GM21526 (cell line): ENCODE measurements at regions not wholly inside any gene's neighbourhood (a gene's known extent, or its start where the extent isn't known, plus 50 kb on each side); places are given as distances from the start of the nearest gene placed in this dataset.

Experiments used
- ATAC-seq: cut with Tn5 transposase; IDR thresholded peaks from one replicate; pipeline ENCODE4 v1.9.1; 2021; ENCODE audit warnings: moderate library complexity; ENCODE audit not compliant: unreplicated experiment, low FRiP score

GRCh38 chr16:5415123-5415522, 317.5 kb upstream of the EEF2KMT start:
- no peak for ATAC-seq

DNA sequence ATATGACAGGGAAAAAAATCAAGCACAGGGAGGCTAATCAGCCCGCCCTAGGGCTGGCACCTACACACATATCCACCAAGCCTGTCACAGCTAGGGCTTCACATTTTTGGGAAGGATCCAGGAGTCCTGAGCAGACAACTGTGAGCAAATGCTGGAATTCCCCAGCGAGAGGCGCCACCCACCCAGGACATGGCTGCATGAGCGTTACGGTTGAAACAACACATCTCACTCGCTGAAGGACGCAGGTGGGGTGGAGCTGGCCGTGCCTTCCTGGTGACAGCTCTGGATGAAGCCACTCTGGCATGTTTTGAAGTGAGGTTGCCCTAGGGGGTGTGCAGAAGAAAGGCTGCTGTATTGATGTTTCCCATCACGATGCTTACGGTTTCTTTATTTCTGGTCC, 315.1 kb upstream of the EEF2KMT start:
- no peak for ATAC-seq

DNA sequence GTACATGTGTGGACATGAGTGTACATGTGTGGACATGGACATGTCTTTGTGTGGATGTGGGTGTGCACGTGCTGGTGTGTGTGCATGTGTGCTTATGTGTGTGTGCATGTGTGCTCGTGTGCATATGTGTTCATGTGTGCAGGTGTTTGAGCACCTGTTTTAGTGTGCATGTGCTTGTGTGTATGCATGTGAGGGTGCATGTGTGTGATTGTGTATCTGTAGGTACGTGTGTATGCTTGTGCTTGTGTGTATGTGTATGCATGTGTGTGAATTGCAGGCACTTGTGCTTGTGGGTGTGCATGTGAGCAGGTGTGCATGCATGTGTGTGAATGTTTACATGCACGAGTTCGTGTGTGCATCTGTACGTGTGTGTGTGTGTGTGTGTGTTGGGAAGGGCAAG, 300.6 kb upstream of the EEF2KMT start:
- no peak for ATAC-seq

GRCh38 chr16:5396880-5397279, 299.3 kb upstream of the EEF2KMT start:
- no peak for ATAC-seq

GRCh38 chr16:5393070-5393469, 295.5 kb upstream of the EEF2KMT start:
- ATAC-seq = no peak

- ATAC-seq = no peak
Observed at GRCh38 chr16:5386989-5387388, 289.4 kb upstream of the EEF2KMT start.

GRCh38 chr16:5385811-5386210, 288.2 kb upstream of the EEF2KMT start:
- ATAC-seq = no peak

DNA sequence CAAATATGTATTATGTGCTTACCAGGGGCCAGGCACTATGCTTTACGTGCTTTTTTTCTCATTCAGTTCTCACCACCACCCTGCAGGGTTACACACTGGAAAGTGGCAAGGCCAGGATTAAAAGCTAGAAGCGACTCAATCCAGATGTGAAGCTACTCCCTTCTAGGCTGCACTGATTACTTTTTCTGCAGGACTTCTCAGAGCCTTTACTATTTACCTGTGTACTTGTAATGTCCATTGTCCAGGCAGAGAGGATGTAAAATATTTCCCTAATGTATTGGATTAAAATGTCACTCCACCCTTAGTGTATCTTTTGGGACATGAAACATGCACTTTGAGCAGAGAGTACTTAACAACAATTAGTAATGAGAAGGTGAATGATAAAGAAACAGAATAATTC, 287.5 kb upstream of the EEF2KMT start:
- ATAC-seq = no peak

- ATAC-seq = no peak
Observed at GRCh38 chr16:5383737-5384136, 286.1 kb upstream of the EEF2KMT start.

DNA sequence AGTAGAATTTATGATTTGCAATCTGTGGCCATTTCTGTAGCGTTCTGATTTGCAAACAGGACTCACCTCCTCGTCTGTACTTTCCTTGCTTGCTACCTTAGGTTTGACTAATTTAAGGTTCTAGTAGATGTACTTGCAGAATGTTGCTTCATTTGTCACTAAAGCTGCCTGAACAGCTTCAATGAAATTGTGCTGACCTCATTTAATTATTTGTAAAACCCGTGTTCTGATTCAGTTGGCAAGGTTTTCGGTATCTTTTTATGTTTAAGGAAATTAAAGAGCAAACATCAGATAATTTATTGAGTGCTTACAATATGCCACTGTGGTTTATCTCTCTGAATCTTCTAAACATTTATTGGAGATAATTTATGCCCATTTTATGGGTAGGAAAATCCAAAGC, 284.9 kb upstream of the EEF2KMT start:
- ATAC-seq = no peak

- no peak for ATAC-seq
Observed at GRCh38 chr16:5381481-5381880, 283.9 kb upstream of the EEF2KMT start.

GRCh38 chr16:5379954-5380353, 282.4 kb upstream of the EEF2KMT start:
- no peak for ATAC-seq

DNA sequence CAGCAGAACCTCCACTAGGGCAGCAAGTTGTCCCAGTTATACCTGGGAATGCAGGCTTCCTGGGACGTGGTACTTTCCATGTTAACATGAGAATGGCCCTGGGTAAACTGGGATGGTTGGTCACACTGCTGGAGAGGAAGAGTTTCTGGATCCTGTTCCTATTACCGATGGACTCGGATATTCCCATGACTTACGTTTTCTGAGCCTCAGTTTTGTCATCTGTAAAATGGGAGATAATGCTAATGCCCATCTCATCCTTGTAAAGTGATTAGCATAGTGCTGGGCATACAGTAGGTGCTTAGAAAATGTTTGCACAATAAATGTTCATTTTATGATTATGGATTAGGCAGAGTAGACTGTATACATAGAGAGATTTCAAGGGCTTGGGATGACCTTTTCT, 280.9 kb upstream of the EEF2KMT start:
- ATAC-seq = no peak

- ATAC-seq = no peak
Observed at GRCh38 chr16:5377280-5377898, 279.8 kb upstream of the EEF2KMT start.

DNA sequence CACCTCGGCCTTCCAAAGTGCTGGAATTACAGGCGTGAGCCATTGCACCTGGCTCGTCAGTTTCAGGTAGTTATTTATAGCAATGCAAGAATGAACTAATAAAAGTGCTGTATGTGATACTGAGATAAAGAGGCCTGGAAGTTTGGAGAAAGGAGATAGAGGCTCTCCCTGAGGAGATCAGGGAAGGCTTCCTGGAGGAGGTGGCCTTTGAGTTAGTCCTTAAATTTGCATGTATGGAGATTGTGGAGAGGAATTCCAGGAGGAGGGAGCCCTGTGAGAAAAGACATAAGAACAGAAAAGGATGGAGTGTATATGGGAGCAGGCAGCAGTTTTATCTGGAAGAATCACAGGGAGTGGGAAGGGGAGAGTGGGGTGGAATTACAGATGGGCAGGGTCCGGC, 276.6 kb upstream of the EEF2KMT start:
- ATAC-seq = no peak

DNA sequence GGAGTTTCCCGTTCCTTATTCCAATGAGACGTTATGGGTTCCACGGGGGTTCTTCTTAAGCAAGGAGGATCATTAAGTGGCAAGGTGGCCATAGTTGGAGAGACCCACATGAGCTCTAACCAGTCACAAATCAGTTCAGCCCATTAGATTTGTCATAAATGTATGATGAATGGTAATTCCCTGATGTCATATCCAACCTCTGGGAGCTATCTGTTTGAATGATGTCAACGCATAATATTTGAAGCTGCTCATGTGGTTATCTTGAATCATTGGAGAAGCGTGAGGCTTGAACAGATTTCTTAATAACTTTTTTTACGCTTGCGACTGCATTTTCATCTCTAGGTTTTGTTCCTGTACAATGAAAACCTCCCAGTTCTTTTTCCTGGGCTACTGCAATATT, 270.4 kb upstream of the EEF2KMT start:
- ATAC-seq = no peak

DNA sequence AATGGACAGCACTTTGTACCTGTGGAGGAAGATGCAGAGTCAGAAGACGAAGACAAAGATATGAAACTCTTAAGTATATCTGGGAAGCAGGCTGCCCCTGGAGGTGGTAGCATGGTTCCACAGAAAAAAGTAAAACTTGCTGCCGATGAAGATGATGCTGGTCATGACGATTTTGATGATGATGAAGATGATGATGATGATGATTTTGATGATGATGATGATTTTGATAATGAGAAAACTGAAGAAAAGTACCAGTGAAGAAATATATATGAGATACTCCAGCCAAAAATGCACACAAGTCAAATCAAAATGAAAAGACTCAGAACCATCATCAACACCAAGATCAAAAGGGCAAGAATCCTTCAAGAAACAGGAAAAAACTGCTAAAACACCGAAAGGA, 268.5 kb upstream of the EEF2KMT start:
- no peak for ATAC-seq

GRCh38 chr16:5364186-5364585, 266.6 kb upstream of the EEF2KMT start:
- no peak for ATAC-seq

GRCh38 chr16:5361322-5361721, 263.7 kb upstream of the EEF2KMT start:
- ATAC-seq = no peak

DNA sequence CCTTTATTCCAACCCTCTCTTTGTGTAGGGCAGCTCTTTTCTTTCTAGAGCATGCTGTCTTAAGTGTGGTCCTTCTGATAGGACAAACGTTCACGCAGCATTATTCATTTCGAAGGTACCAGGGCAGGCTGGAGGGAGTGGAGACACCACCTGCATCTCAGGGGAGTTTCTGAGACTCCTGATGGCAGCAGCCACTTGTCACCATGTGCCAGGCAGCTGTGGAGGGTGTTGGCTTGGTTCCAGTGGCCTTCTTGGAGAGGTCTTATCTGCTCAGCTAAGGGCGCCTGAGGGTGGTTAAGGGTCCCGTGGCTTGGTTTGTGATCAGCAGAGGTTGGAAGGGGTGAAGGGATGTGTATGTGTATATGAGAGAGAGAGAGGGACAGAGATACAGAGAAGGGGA, 257.1 kb upstream of the EEF2KMT start:
- ATAC-seq = no peak

GRCh38 chr16:5349670-5350517, 252.3 kb upstream of the EEF2KMT start:
- ATAC-seq = no peak

- no peak for ATAC-seq
Observed at GRCh38 chr16:5349101-5349500, 251.5 kb upstream of the EEF2KMT start.
